ENCODE measurements at regions not wholly inside any gene's neighbourhood (a gene's known extent, or its start where the extent isn't known, plus 50 kb on each side); places are given as distances from the start of the nearest gene placed in this dataset.

DNA sequence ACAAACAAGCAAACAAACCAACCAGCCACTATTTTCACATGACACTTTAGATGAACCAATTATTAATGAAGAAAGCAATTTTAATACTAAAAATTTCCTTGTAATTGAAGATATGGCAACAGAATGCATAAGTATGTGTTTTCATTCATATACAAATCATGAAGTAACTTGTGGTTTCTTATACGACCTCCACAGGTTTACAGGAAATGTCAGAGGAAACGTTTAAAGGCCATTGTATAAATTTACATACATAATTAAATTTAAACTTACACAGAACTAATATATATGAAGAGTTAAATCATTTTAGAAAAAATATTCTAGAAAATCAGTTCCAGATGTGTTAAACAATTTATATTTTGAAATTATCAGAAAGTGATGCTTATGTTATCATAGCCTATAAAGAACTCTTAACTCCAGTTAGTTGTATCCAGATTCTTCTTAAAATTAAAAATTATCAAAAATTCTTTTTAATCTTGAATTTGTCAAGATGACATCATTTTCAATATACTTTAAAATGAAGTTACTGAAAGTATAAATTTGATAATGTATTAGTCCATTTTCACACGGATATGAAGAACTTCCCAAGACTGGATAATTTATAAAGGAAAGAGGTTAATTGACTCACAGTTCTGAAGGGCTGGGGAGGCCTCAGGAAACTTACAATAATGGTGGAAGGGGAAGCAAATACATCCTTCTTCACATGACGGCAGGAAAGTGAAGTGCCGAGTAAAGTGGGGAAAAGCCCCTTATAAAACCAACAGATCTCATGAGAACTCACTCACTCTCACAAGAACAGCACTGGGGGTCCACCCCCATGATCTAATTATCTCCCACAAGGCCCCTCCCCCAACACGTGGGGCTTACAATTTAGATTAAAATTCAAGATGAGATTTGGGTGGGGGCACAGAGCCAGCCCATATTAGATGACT is 192.0 kb downstream of the PIK3R1 start:
- TF ChIP-seq ZFX (CRISPR knock-in tag; IDR thresholded peaks at IDR 0.05; ENCODE audit: low read depth): no peak
- no peak for TF ChIP-seq BHLHE40 (IDR thresholded peaks at IDR 0.05; ENCODE audit: low read length)
- no peak for TF ChIP-seq JUND (CRISPR knock-in tag; IDR thresholded peaks at IDR 0.05)
- TF ChIP-seq CTCF (CRISPR knock-in tag; IDR thresholded peaks at IDR 0.05): no peak
- TF ChIP-seq ZNF761 (CRISPR knock-in tag; conservative IDR thresholded peaks at IDR 0.05): no peak
- TF ChIP-seq ELF4 (CRISPR knock-in tag; IDR thresholded peaks at IDR 0.05; ENCODE audit: borderline replicate concordance): no peak
- TF ChIP-seq ZNF687 (CRISPR knock-in tag; IDR thresholded peaks at IDR 0.05): no peak
- TF ChIP-seq, protein P1, sequence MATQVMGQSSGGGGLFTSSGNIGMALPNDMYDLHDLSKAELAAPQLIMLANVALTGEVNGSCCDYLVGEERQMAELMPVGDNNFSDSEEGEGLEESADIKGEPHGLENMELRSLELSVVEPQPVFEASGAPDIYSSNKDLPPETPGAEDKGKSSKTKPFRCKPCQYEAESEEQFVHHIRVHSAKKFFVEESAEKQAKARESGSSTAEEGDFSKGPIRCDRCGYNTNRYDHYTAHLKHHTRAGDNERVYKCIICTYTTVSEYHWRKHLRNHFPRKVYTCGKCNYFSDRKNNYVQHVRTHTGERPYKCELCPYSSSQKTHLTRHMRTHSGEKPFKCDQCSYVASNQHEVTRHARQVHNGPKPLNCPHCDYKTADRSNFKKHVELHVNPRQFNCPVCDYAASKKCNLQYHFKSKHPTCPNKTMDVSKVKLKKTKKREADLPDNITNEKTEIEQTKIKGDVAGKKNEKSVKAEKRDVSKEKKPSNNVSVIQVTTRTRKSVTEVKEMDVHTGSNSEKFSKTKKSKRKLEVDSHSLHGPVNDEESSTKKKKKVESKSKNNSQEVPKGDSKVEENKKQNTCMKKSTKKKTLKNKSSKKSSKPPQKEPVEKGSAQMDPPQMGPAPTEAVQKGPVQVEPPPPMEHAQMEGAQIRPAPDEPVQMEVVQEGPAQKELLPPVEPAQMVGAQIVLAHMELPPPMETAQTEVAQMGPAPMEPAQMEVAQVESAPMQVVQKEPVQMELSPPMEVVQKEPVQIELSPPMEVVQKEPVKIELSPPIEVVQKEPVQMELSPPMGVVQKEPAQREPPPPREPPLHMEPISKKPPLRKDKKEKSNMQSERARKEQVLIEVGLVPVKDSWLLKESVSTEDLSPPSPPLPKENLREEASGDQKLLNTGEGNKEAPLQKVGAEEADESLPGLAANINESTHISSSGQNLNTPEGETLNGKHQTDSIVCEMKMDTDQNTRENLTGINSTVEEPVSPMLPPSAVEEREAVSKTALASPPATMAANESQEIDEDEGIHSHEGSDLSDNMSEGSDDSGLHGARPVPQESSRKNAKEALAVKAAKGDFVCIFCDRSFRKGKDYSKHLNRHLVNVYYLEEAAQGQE (IDR thresholded peaks at IDR 0.05; ENCODE audit: borderline replicate concordance in 1 of 2, low read depth in 1 of 2, low read length in 2 of 2): no peak
- TF ChIP-seq AGO1 (IDR thresholded peaks at IDR 0.05; ENCODE audit: low read depth, low read length, poor library complexity, severe bottlenecking): no peak
- no peak for TF ChIP-seq FIP1L1 (IDR thresholded peaks at IDR 0.05; ENCODE audit: borderline replicate concordance, insufficient read depth, low read depth, low read length)
- no peak for TF ChIP-seq FOXP1 (IDR thresholded peaks at IDR 0.05)
- no peak for TF ChIP-seq FOXP1 (CRISPR knock-in tag; IDR thresholded peaks at IDR 0.05)
- no peak for TF ChIP-seq SALL2 (CRISPR knock-in tag; IDR thresholded peaks at IDR 0.05)
- TF ChIP-seq POLR2AphosphoS5 (IDR thresholded peaks at IDR 0.05; ENCODE audit: low read depth, low read length): no peak

Measured in HepG2 (cell line).